HEK293T (cell line): ENCODE measurements at regions not wholly inside any gene's neighbourhood (a gene's known extent, or its start where the extent isn't known, plus 50 kb on each side); places are given as distances from the start of the nearest gene placed in this dataset.

Experiments used
- ARNT ChIP-seq: fragments of 450-650 bp; IDR thresholded peaks from 2 replicates; pipeline ENCODE4 v1.6.1; 2017; ENCODE audit warnings: mild to moderate bottlenecking
- BHLHE40 ChIP-seq: fragments of 450-650 bp; IDR thresholded peaks from 2 replicates; pipeline ENCODE4 v1.6.1; 2016; ENCODE audit warnings: mild to moderate bottlenecking, moderate library complexity, borderline replicate concordance
- ELF4 ChIP-seq: fragments of 450-650 bp; IDR thresholded peaks from 2 replicates; pipeline ENCODE4 v1.6.1; 2017; ENCODE audit warnings: antibody characterized with exemption
- FOXA1 ChIP-seq: fragments of 450-650 bp; IDR thresholded peaks from 2 replicates; pipeline ENCODE4 v1.6.1; 2016; ENCODE audit warnings: mild to moderate bottlenecking
- FOXK2 ChIP-seq: fragments of 450-650 bp; IDR thresholded peaks from 2 replicates; pipeline ENCODE4 v1.6.1; 2016; ENCODE audit warnings: mild to moderate bottlenecking
- FOXM1 ChIP-seq: fragments of 450-650 bp; IDR thresholded peaks from 2 replicates; pipeline ENCODE4 v1.6.1; 2017; ENCODE audit warnings: mild to moderate bottlenecking, borderline replicate concordance
- HDGF ChIP-seq: fragments of 450-650 bp; IDR thresholded peaks from 2 replicates; pipeline ENCODE4 v1.6.1; 2017; ENCODE audit warnings: antibody characterized with exemption, borderline replicate concordance
- L3MBTL2 ChIP-seq: fragments of 450-650 bp; conservative IDR thresholded peaks from 2 replicates; pipeline ENCODE4 v1.6.1; 2016; ENCODE audit warnings: mild to moderate bottlenecking
- NFRKB ChIP-seq: fragments of 450-650 bp; IDR thresholded peaks from 2 replicates; pipeline ENCODE4 v1.6.1; 2016; ENCODE audit warnings: mild to moderate bottlenecking, moderate library complexity
- SP1 ChIP-seq: fragments of 450-650 bp; IDR thresholded peaks from 2 replicates; pipeline ENCODE4 v1.6.1; 2017
- TARDBP ChIP-seq: fragments of 450-650 bp; IDR thresholded peaks from 2 replicates; pipeline ENCODE4 v1.6.1; 2016
- ZNF384 ChIP-seq: fragments of 450-650 bp; IDR thresholded peaks from 2 replicates; pipeline ENCODE4 v1.6.1; 2016

- TF ChIP-seq BHLHE40: no peak
- TF ChIP-seq L3MBTL2: no peak
- no peak for TF ChIP-seq FOXM1
- TF ChIP-seq SP1: no peak
- no peak for TF ChIP-seq TARDBP
- TF ChIP-seq NFRKB: no peak
- no peak for TF ChIP-seq FOXA1
- TF ChIP-seq HDGF: no peak
- no peak for TF ChIP-seq ARNT
- no peak for TF ChIP-seq FOXK2
- no peak for TF ChIP-seq ZNF384
- no peak for TF ChIP-seq ELF4
Measured at GRCh38 chr1:187383366-187383765, 554.6 kb downstream of the PLA2G4A start.
